HuH-7 (cell line): ENCODE measurements at regions not wholly inside any gene's neighbourhood (a gene's known extent, or its start where the extent isn't known, plus 50 kb on each side); places are given as distances from the start of the nearest gene placed in this dataset.

Source experiments
- DNase-seq: peaks from one replicate; pipeline ENCODE4 v3.0.0; 2011; ENCODE audit warnings: low spot score

- no peak for DNase-seq
These were observed 678.1 kb upstream of the CXADR start for GRCh38 chr21:16834791-16835190.

GRCh38 chr21:16837321-16837720 is 675.5 kb upstream of the CXADR start:
- no peak for DNase-seq

GRCh38 chr21:16837721-16838120 is 675.1 kb upstream of the CXADR start:
- DNase-seq, result no peak

- no peak for DNase-seq
These were observed 674.5 kb upstream of the CXADR start for GRCh38 chr21:16838331-16838730.

- DNase-seq, result no peak
These were observed 672.3 kb upstream of the CXADR start for GRCh38 chr21:16840538-16840937.

GRCh38 chr21:16841975-16842695 is 670.7 kb upstream of the CXADR start:
- no peak for DNase-seq

- DNase-seq, result no peak
These were observed 670.2 kb upstream of the CXADR start for GRCh38 chr21:16842696-16843035.

- DNase-seq, result no peak
These were observed 665.6 kb upstream of the CXADR start for GRCh38 chr21:16847211-16847610.

GRCh38 chr21:16851054-16851453 is 661.8 kb upstream of the CXADR start:
- DNase-seq, result no peak

GRCh38 chr21:16855164-16855667 is 657.6 kb upstream of the CXADR start:
- DNase-seq, result no peak

- DNase-seq, result no peak
These were observed 649.4 kb upstream of the CXADR start for GRCh38 chr21:16863362-16863905.

GRCh38 chr21:16863908-16864307 is 648.9 kb upstream of the CXADR start:
- DNase-seq, result no peak

- DNase-seq, result no peak
These were observed 647.2 kb upstream of the CXADR start for GRCh38 chr21:16865632-16866031.

- no peak for DNase-seq
These were observed 646.0 kb upstream of the CXADR start for GRCh38 chr21:16866851-16867250.

GRCh38 chr21:16870103-16870502 is 642.7 kb upstream of the CXADR start:
- DNase-seq, result peak; percentile 2

- DNase-seq, result no peak
These were observed 640.2 kb upstream of the CXADR start for GRCh38 chr21:16872616-16873015.

- no peak for DNase-seq
These were observed 639.7 kb upstream of the CXADR start for GRCh38 chr21:16873176-16873575.

GRCh38 chr21:16873596-16873995 is 639.2 kb upstream of the CXADR start:
- DNase-seq, result no peak

GRCh38 chr21:16879479-16879878 is 633.4 kb upstream of the CXADR start:
- DNase-seq, result no peak

GRCh38 chr21:16891821-16892220 is 621.0 kb upstream of the CXADR start:
- DNase-seq, result no peak

GRCh38 chr21:16900685-16901084 is 612.2 kb upstream of the CXADR start:
- DNase-seq, result no peak

GRCh38 chr21:16908077-16908476 is 604.8 kb upstream of the CXADR start:
- DNase-seq, result no peak

- no peak for DNase-seq
These were observed 602.2 kb upstream of the CXADR start for GRCh38 chr21:16910435-16911165.
